ENCODE measurements at regions not wholly inside any gene's neighbourhood (a gene's known extent, or its start where the extent isn't known, plus 50 kb on each side); places are given as distances from the start of the nearest gene placed in this dataset.
"Not testable (repeated sequence)": the region's sequence is repeated elsewhere in the genome, so short reads cannot be mapped to it uniquely, and the experiment has no call there.

DNA sequence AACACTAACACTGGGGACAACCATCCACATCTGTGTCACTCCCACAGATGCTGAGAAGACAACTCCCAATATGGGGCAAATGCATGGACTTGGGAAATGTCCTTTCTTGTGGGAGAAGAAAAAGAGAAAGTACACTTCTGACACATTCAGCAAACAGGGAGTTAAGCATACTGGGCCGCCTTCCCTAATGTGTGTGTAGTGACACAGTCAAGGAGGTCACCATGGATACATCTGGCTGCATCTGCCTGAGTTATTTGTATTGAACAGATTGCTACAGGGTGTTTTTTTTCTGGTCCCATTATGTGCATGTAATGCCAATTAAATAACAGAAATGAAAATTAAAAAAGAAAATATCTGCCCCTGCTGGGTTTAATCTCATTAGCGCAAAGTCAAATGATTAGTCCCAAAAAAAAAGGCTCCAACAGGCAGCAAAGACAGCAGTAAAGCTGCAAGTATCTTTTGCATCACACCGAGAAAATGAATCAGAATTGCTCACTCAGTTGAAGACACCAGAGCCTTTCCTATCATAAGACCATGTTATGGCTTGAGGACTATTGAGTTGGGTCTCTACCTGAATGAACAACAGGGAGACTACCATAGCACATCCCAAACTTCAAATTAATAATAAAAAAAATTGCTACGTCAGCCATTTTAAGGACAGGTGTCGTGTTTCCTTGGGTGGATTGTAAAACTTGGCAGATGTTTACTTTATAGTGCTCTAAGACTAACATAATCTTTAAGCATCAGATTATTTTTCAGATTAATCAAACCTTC is 395.9 kb downstream of the DTWD2 start:
- 53 to 73% methylated on average over 4 to 5 of the region's 5 CpGs for WGBS, 2 donors (ENCODE audit: low coverage in 1 of 2)

DNA sequence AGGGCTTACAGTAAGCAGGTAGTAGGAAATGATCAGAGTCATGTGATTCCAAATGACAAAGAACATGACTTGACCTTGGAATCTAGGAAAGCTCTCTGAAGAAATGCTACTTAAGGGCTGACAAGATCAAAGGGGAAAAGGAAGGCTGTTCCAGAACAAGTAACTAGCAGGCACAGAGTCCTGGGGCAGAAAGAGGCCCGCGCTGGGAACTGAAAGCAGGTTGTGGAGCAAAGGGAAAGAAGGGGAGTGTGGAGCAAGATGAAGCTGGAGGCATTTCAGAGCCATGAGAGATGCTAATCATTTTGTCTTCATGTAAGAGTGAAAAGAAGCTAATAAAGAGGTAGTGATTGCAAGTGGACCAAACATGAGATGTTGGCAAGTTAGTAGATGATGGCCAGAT is 397.5 kb downstream of the DTWD2 start:
- no peaks in the 10 kb centered on the region for H3K36me3 ChIP-seq
- H3K4me1 ChIP-seq, result no peaks in the 10 kb centered on the region
- ATAC-seq, result no peak
- H3K27ac ChIP-seq, result no peak overlapping the region
- H3K27me3 ChIP-seq, result no peaks in the 10 kb centered on the region
- TF ChIP-seq POLR2A (IDR thresholded peaks at IDR 0.05), result no peak
- TF ChIP-seq CTCF (IDR thresholded peaks at IDR 0.05), result no peak
- no peak for TF ChIP-seq POLR2AphosphoS5 (IDR thresholded peaks at IDR 0.05)
- TF ChIP-seq EP300 (IDR thresholded peaks at IDR 0.05), result no peak
- no peaks in the 10 kb centered on the region for H3K9me3 ChIP-seq
- 93% methylated on average over 2 of the region's 2 CpGs for WGBS, 2 donors (ENCODE audit: low coverage in 1 of 2)
- no peak overlapping the region for H3K4me3 ChIP-seq

More for the DNA sequence above, 395.9 kb downstream of the DTWD2 start:
- no peak overlapping the region for H3K4me3 ChIP-seq
- no peak for ATAC-seq
- no peak overlapping the region for H3K27ac ChIP-seq
- H3K36me3 ChIP-seq, result no peaks in the 10 kb centered on the region
- no peaks in the 10 kb centered on the region for H3K9me3 ChIP-seq
- no peaks in the 10 kb centered on the region for H3K27me3 ChIP-seq
- H3K4me1 ChIP-seq, result no peaks in the 10 kb centered on the region
- TF ChIP-seq POLR2A (IDR thresholded peaks at IDR 0.05) (no peak), CTCF (IDR thresholded peaks at IDR 0.05) (no peak), POLR2AphosphoS5 (IDR thresholded peaks at IDR 0.05) (no peak), EP300 (IDR thresholded peaks at IDR 0.05) (no peak)

DNA sequence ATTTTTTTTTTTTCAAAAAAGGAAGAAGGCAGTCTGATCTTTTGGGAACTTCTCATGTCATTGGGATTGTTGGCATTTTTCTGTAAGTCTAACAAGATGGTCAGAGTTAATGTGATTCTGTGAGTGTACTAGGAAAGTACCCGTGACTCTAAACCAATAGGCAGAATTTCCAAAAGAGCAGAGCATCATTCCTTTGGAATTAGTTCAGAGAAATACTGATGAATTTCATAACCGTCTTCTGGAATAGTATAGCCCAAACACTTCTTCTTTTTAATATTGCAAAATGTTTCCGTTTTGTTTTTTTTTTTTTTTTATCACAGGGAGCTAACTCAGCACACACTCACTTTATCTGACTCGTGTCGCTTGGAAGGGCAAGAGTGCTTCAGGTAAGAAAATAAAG is 407.4 kb downstream of the DTWD2 start:
- no peak for TF ChIP-seq POLR2AphosphoS5 (IDR thresholded peaks at IDR 0.05)
- no peak for TF ChIP-seq CTCF (IDR thresholded peaks at IDR 0.05)
- no peak for TF ChIP-seq POLR2A (IDR thresholded peaks at IDR 0.05)
- no peak for TF ChIP-seq EP300 (IDR thresholded peaks at IDR 0.05)
- ATAC-seq, result no peak
- H3K9me3 ChIP-seq, result no peaks in the 10 kb centered on the region
- H3K27me3 ChIP-seq, result no peaks in the 10 kb centered on the region
- WGBS, 2 donors (ENCODE audit: low coverage in 1 of 2), result 39 to 56% methylated on average over 3 to 5 of the region's 5 CpGs
- H3K36me3 ChIP-seq, result no peaks in the 10 kb centered on the region
- H3K4me3 ChIP-seq, result no peak overlapping the region
- no peak overlapping the region for H3K27ac ChIP-seq
- H3K4me1 ChIP-seq, result no peaks in the 10 kb centered on the region

DNA sequence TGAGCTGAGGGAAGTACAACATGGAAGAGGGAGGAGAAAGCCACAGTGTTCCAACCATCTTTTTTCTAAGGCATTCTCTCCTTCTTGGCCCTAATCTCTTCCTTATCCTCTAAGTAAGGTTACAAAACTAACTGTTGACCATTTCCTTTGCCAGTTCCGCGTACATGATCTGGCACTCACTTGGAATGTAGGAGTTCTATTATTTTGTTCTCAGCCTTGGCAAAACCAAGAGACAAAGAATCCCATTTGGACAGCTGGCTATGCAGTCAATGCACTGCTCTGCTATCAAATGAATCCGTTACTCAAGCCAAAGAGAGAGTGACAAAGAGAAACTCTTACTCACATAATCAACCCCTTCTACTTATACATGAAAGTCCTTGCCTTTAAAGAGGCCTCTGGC is 410.3 kb downstream of the DTWD2 start:
- no peak for ATAC-seq
- H3K9me3 ChIP-seq, result no peaks in the 10 kb centered on the region
- no peak overlapping the region for H3K27ac ChIP-seq
- no peak overlapping the region for H3K4me3 ChIP-seq
- H3K27me3 ChIP-seq, result no peaks in the 10 kb centered on the region
- 51 to 67% methylated on average over 3 of the region's 3 CpGs for WGBS, 2 donors (ENCODE audit: low coverage in 1 of 2)
- H3K36me3 ChIP-seq, result no peaks in the 10 kb centered on the region
- no peak for TF ChIP-seq EP300 (IDR thresholded peaks at IDR 0.05)
- TF ChIP-seq POLR2AphosphoS5 (IDR thresholded peaks at IDR 0.05), result no peak
- TF ChIP-seq POLR2A (IDR thresholded peaks at IDR 0.05), result no peak
- no peak for TF ChIP-seq CTCF (IDR thresholded peaks at IDR 0.05)
- no peaks in the 10 kb centered on the region for H3K4me1 ChIP-seq

- H3K4me3 ChIP-seq, result no peak overlapping the region
- H3K4me1 ChIP-seq, result no peaks in the 10 kb centered on the region
- WGBS, 2 donors (ENCODE audit: low coverage in 1 of 2), result 64% methylated on average over 1 of the region's 1 CpG; no CpG with 5 or more reads in 1 of the 2 donors
- H3K9me3 ChIP-seq, result no peaks in the 10 kb centered on the region
- no peak for TF ChIP-seq POLR2A (IDR thresholded peaks at IDR 0.05)
- TF ChIP-seq CTCF (IDR thresholded peaks at IDR 0.05), result no peak
- no peak for TF ChIP-seq POLR2AphosphoS5 (IDR thresholded peaks at IDR 0.05)
- no peak for TF ChIP-seq EP300 (IDR thresholded peaks at IDR 0.05)
- H3K27ac ChIP-seq, result no peak overlapping the region
- no peaks in the 10 kb centered on the region for H3K36me3 ChIP-seq
- no peaks in the 10 kb centered on the region for H3K27me3 ChIP-seq
- ATAC-seq, result no peak
Observed at GRCh38 chr5:118577621-118578020, 410.7 kb downstream of the DTWD2 start.

GRCh38 chr5:118570276-118570675 is 418.1 kb downstream of the DTWD2 start:
- ATAC-seq, H3K27me3 ChIP-seq, H3K27ac ChIP-seq, H3K9me3 ChIP-seq, H3K4me1 ChIP-seq, H3K36me3 ChIP-seq, H3K4me3 ChIP-seq: not testable (repeated sequence)
- 89 to 94% methylated on average over 2 of the region's 2 CpGs for WGBS, 2 donors (ENCODE audit: low coverage in 1 of 2)

DNA sequence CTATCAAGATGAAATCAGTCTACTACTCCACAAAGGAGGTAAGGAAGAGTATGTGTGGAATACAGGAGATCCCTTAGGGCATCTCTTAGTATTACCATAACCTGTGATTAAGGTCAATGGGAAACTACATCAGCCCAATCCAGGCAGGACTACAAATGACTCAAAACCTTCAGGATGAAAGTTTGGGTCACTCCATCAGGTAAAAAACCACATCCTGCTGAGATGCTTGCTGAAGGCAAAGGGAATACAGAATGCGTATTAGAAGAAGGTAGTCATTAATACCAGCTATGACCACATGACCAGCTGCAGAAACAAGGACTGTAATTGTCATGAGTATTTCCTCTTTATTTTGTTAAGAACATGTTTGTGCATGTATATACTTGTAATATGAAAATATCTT is 418.8 kb downstream of the DTWD2 start:
- H3K27ac ChIP-seq, H3K4me1 ChIP-seq, H3K4me3 ChIP-seq, H3K36me3 ChIP-seq, H3K27me3 ChIP-seq, ATAC-seq, H3K9me3 ChIP-seq: not testable (repeated sequence)
- WGBS, 2 donors (ENCODE audit: low coverage in 1 of 2), result 89 to 100% methylated on average over 1 of the region's 1 CpG
